Stimulated activated CD4-positive, alpha-beta T cell treated with anti-CD3 and anti-CD28 coated beads, Interleukin-1b, Interleukin-23, amount 100 ng/mL, for 24 hours (primary cell): ENCODE measurements at regions not wholly inside any gene's neighbourhood (a gene's known extent, or its start where the extent isn't known, plus 50 kb on each side); places are given as distances from the start of the nearest gene placed in this dataset.
"Not testable (repeated sequence)": the region's sequence is repeated elsewhere in the genome, so short reads cannot be mapped to it uniquely, and the experiment has no call there.

Source experiments
- DNase-seq, 4 experiments: peaks; one replicate each; pipeline ENCODE4 v3.0.0-alpha.2; 2020; ENCODE audit warnings: low read depth in 4 of 4, low spot score in 1 of 4

DNA sequence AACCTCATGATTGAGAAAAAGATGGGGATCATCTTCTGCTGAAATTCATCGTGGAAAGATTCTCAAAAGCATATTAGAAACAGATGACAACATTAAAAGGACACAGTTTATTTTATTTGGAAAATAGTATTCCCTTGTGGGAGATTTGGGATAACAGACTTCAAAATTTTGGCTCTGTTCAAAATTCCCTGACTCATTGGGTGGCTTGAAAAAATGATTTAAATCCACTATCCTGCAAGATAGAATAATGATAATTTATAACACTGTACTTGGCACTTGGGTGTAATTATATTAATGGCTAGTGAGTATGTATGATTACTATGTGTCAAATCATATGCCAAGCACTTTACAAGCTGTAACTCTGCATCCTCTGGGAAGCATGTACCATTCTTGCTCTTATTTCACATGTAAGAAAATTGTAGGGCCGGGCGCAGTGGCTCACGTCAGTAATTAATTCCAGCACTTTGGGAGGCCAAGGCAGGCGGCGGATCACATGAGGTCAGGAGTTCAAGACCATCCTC is 128.8 kb downstream of the LMNTD1 start:
- no peak for DNase-seq

DNA sequence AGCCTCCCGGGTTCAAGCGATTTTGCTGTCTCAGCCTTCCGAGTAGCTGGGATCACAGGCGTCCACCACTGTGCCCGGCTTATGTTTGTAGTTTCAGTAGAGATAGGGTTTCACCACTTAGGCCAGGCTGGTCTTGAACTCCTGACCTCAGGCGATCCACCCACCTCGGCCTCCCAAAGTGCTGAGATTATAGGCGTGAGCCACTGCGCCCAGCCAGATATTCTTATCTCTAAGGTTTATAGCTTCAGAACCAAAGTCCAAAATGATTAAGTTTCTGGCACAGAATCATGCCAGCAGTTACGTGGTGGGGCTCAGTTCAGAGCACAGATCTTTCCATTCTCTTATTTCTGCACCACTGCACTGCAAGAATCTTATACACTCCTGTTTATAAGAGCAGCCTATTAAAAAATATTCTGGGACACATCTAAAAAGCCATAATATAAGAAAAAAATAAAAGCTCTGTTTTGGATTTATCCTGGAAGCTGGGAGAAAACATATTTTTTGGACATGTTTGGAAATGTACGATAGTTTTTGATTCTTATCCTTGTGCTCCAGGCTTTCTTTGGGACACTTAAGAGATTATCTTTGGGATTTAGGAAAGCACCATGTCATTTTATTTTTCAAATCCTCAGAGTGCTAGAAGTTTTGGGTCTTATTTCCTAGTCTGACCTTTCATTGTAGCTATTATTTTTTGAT is 129.6 kb downstream of the LMNTD1 start:
- DNase-seq = no peak

DNA sequence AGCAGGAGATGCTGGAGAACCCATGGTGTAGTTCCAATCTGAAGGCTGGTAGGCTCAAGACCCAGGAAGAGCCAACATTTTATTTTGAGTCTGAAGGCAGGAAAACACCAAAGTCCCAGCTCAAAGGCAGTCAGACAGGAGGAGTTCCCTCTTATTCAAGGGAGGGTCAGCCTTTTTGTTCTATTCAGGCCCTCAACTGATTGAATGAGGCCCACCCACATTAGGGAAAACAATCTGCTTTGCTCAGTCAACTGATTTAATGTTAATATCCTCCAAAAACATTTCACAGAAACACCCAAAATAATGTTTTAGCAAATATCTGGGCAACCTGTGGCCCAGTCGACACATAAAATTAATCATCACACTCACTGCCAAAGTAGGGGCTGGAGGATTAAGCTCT is 130.8 kb downstream of the LMNTD1 start:
- no peak for DNase-seq

DNA sequence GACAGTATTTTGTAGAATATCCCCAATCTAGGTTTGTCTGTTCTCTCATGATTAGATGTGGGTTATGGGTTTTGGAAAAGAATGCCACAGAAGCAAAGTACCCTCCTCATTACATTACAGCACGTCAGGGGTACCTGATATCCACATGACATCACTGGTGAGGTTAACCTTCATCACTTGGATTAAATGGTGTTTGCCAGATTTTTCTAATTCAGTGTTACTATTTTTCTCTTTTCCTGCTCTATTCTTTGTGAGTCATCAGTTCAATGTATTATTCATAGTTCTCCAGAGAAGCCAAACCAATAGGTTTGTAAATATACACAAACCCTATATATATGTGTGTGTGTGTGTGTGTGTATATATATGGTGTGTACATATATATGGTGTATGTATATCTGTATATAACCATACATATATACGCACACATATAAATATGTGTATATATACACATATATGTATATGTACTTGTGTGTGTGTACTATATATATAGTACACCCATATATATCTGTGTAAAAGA is 131.4 kb downstream of the LMNTD1 start:
- DNase-seq = no peak

DNA sequence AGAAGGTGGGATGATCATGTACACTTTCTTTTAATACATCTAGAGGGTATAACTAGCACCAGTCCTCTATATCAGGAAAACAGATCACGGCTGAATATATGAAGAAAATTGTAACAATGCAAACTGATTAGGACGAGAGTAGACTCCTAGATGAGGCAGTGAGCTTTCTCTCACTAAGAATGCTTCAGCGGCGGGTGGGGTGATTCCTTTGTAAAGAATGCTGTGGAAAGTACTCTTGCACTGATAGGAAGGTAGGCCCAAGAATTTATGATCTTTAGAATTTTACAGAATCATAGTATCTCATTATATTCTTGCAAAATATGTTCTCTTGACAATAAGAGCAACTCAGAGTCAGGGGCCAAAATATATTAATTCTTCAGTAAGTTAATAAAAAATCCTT is 133.0 kb downstream of the LMNTD1 start:
- DNase-seq = no peak

DNA sequence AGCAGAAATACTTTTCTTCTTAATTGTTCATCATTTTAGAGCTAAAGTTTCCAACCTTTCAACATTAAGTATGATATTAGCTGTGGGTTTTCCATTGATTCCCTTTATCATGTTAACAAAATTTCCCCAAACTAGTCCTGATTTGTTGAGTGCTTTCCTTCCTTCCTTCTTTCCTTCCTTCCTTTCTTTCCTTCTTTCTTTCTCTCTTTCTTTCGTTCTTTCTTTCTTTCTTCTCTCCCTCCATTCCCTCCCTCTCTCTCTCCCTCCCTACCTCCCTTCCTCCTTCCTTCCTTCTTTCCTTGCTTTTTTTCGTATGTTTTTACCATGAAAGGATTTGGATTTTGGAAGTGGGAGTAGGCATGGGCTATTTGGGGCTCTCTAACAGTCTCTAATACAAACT is 133.5 kb downstream of the LMNTD1 start:
- no peak for DNase-seq

DNA sequence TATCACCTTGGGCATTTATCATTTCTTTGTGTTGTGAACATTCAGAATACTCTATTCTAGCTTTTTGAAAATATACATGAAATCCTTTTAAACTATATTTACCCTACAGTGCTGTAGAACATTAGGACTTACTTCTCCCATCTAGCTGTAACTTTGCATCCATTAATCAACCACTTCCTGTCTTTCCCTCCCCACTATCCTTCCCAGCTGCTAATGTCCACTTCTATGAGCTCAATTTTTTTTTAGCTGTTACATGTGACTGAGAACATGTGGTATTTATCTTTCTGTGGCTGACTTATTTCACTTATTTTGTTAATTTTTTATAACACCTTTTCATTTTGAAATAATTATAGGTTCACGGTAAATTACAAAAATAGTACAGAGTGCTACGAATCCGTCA is 136.0 kb downstream of the LMNTD1 start:
- DNase-seq = no peak

DNA sequence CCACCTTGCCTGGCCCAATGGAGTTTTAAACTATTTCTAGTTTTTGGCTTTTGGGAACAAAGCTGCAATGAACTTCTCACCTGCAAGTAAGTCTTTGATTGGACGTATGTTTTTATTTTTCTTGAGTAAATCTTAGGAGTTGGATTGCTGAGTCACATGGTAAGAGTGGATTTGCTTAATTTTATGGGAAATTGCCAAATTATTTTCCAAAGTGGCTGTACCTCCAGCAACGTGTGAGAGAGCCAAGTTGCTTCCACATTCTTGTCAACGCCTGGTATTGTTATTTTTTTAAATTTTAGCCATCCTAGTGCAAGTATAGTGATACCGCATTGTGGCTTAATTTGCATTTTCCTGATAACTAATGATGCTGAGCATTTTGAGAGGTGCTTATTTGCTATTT is 136.6 kb downstream of the LMNTD1 start:
- no peak for DNase-seq

DNA sequence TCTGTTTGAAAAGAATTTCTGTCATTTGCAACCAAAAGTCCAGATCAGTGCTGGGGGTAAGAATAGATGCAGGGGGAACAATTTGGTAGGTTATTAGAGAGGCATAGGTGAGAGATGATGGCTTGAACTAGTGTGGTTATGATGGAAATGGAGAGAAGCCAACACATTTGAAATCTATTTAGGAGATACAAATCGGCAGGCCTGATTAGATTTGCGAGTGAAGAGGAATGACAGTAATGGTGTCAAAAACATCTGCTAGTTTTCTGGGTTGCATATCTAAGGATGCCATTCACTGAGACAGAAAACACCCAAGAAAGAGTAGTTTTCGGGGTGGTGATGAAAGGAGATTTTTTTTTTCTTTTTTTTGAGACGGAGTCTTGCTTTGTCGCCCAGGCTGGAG is 138.1 kb downstream of the LMNTD1 start:
- DNase-seq = no peak

DNA sequence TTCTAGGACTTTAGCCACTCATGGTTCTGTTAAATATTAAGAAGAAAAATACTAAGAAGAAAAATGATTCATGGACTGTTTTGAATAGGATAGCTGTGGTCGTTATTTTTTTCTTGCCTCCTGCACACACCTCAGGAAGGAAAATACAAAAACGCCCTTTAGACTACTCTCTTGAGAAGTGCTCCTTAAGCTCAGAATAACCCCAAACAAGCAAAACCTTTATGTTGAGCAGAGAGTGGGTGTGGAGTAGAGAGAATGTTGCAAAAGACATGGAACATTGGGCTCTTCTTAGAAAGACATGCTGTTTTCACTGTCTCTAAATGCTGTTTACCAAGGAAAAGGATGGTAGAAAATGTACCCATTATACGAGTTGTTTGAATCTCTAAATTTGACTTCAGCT is 140.3 kb downstream of the LMNTD1 start:
- DNase-seq = no peak

DNA sequence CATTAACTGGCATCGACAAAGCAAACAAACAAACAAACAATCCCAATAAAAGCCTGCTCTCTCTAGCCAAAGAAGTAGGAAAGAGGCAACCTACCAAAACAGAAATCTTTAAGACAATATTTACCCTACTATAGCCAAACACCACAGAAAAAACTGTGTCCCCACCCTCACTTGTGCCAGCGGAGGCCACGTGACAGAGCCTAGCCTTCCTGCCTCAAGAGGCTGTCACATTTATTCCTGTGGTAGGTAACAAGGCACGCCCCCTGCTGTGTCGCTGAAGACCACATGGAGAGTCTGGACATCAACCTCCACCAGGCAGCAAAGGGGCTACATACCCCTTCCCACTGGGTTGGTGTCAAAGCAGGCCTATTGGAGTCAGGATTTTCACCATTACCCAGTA is 148.1 kb downstream of the LMNTD1 start:
- no peak for DNase-seq

DNA sequence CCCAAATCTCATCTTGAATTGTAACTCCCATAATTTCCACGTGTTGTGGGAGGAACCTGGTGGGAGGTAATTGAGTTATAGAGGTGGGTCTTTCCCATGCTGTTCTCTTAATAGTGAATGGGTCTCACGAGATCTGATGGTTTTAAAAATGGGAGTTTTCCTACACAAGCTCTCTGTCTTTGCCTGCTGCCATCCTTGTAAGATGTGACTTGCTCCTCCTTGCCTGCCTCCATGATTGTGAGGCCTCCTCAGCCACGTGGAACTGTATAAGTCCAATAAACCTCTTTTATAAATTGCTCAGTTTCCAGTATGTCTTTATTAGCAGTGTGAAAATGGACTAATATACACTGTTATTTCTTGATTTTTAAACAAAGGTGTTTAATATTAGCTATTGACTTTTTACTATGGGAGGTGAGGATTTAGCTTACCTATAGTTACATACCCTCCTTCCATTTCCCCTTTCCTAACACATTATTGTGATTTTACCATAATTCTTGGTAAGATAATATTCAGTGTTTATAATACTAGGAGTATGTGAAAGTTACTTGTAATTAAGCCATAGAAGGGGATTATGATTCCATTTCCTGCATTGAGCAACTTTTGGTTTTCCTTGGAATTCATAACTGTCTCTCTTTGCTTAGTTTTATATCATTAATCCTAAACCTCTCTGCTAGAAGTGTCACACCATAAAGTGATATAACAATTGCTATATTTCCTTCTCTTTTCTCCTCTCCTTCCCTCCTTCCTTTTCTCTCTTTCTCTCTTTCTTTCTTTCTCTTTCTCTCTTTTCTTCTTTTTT is 151.0 kb upstream of the KRAS start:
- DNase-seq = no peak

DNA sequence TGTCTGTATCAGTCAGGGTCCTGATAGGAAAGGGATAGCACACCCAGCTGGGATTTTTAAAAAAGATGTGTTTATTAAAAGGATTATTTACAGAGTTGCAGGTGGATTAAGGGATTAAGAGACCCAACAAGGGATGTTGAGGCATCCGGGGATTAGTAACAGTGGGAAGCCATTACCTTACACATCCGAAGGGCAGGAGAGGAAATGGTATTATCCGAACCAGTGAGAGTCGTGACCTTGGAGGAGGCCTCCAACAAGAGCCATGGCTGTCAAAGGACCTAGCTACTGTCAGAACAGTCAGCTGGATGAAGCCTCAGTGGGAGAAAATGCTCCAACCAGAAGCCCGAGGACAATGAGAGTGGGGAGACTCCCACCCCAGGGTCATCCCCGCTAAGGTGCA is 146.3 kb upstream of the KRAS start:
- DNase-seq = no peak

DNA sequence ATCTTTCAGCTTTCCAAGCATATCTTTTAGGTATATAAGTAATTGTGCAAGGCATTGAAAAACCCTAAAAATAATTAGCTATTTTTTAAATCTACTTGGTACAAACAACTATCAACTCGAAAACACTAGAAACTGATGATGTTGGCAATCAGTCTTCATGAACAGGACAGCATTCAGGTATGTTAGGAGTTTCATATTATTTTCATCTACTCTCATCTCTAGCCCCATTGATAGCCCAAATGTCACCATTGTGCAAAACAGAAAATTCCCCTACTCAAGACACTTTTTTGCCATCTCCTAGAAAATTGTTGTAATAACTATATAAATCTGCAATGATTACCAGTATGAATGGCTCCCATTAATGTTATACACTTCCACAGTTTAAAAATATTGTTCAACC is 144.5 kb upstream of the KRAS start:
- DNase-seq = no peak

DNA sequence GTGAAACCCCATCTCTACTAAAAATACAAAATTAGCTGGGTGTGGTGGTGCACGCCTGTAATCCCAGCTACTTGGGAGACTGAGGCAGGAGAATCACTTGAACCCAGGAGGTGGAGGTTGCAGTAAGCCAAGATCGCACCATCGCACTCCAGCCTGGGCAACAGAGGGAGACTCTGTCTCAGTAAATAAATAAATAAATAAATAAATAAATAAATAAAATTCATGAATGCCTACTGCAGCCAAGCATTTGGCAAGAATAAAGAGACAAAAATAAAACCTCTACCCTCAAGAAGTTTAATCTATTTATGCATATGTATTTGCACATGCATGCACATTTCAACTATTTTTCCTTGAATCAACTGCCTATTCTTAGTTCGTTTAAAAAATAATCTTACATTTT is 144.0 kb upstream of the KRAS start:
- not testable (repeated sequence) for DNase-seq

DNA sequence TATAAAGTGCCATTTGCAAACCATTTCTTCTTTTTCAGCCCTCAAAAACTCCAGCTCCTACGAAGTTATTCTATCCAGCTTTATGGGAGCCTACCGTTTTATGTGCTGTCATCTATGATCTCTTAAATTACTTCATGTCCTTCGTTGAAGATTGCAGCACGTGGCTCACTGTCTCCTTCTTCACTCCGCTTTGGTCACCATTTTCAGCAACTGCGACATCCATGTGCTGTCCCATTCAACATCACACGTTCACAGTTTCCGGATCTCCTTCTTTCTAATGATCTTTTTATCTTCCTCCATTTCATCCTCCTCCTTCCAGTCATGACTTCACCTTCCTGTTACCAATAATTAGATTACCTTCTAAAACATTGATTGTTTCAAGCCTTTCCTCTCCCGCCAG is 143.3 kb upstream of the KRAS start:
- DNase-seq = no peak

DNA sequence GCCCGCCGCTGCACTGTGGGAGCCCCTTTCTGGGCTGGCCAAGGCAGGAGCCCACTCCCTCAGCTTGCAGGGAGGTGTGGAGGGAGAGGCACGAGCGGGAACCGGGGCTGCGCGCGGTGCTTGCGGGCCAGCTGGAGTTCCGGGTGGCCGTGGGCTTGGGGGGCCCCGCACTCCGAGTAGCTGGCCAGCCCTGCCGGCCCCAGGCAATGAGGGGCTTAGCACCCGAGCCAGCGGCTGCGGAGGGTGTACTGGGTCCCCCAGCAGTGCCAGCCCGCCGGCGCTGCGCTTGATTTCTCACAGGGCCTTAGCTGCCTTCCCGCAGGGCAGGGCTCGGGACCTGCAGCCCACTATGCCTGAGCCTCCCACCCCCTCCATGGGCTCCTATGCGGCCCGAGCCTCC is 140.6 kb upstream of the KRAS start:
- not testable (repeated sequence) for DNase-seq

DNA sequence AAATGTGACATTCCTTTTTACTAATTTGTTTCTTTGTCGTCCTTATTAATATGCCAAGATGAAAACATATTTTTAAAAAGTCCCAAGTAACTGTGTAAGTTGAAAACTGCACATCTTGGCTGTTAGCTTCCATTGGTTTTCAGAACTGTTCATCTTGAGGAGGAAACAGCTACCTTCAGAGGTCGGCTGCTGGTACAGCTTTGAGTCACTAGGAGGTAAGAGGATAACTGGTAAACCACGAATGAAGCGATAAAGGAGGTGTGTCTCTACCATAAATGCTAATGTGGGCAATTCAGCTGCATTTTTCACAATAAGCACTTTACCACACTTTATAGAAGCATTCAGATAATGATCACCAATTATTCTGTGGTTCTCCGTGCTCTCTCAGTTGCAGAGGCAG is 137.5 kb upstream of the KRAS start:
- peak in 1 of 4 experiments; percentile 25 for DNase-seq

DNA sequence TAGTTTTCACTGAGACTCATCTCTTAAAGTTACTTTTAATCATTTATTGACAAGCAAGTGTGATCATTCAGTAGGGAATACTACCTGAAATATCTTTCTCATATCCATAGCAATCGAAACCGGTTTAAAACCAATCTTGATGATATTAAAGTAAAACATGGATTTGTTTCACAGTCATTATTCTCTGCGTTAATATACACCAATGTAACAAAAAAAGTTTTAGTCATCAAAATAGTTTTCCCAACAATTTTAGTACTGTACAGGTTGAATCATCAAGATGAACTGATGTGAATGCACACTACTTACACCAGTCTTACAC is 137.0 kb upstream of the KRAS start:
- no peak for DNase-seq

DNA sequence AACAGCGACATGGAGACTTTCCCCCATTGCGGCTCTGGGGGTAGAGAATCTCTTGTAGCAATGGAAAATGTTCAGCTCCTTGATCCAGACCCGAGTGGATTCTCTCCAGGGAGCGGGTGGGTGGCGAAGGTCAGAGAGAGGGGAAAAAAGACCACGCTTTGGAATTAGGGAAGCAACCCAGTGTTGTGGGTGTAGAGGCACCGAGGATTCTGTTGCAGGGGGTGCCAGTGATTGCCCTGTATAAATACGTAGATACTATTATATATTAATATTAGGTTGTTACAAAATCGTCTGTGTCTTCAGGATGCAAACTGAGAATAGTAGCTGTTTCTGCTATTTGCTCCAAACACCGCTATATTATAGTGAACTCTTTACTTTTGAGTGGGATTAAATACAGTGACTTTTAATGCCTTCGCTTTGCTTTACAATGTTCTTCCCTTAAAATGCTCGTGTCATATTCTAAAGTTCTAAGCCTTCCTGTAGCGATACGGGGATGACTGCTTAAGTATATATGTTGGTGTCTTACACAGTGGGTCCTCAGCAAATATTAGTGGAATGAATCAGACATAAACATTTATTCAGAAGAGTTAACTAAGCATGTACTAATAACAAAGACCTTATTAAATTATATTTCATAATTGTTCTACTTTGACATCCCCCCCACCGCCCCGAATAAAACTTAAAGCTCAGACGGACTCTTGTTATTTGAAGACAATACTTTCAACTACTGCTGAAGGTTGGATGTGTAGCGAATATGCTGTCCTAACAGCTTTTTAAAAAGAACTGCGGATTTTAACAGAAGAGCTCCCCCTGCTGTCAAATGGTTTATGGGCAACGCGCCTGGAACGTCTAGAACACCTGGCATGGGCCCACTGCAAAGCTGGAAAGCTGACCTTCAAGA is 136.4 kb upstream of the KRAS start:
- DNase-seq = peak; percentile 41 to 57 (median 53)

DNA sequence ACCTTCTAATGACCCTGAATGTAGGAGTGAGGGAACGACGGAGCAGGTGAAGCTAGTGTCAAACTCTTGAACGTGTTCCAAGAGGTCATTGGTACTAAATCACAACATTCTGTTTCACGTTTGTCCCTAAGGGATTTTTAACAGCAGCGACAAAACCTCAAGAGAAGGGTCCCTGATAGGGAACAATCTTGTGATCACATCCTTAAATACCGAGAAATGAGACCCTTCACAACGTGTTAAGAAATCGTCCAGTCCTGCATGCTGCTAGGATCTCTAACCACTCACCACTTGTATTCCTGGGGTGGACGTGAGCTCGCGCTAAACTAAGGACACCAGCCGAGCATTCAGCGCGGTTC is 134.1 kb upstream of the KRAS start:
- no peak for DNase-seq
